Ecto neural progenitor cell (in vitro differentiated cells): ENCODE measurements at regions not wholly inside any gene's neighbourhood (a gene's known extent, or its start where the extent isn't known, plus 50 kb on each side); places are given as distances from the start of the nearest gene placed in this dataset.

Experiments
- DNase-seq: peaks from one replicate; pipeline ENCODE4 v3.0.0-alpha.2; 2018; ENCODE audit warnings: low spot score

DNA sequence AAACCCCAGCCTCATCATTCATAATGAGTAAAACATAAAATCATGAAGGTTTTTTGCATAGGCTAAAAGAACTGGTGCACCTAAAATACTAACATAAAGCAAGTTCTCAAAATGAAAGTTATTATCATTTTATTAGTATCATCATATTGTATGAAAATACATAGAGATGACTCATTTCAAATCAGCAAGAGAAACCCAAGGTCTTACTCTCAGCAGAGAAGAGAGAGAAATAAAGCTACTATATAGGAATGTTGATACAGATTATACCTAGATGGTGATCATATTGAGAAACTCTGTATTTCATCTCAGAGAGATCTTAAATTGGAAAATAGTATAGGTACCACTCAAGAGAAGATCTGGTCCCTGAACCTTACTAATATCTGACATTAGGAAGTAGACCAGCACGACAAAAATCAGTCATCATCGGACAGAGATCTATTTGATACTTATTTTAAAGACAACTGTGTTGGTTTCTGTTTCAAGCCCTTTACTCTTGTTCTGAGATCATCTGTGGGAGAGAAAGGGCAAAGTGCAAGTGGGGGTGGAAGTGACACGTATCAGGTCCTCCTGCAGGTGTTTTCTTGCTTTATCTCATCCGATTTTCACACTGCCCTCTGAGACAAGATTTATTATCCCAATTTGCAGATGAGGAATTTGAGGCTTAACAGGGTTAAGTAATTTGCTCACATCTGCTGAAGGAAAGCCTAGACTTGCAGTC lies 532.3 kb downstream of the MAFB start:
- no peak for DNase-seq

GRCh38 chr20:40154514-40154913 lies 534.5 kb downstream of the MAFB start:
- DNase-seq, result no peak

DNA sequence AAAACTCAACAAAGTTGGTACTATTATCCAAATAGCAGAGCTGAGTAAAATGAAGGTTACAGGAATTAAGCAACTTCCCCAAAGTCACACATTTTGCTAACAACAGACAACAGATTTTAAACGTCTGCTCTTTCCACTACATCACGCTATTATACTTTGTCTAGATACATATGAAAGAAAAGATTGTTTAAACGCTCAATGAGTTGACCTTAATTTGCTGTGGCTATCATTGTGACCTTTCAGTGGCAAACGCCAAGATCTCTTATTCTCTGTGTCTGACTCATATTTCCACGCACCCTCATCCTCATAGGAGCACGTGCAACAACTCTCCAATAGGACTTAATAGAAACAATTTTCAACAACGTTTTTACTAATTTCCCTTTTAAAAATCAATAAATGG lies 540.1 kb downstream of the MAFB start:
- no peak for DNase-seq

GRCh38 chr20:40146071-40146470 lies 543.0 kb downstream of the MAFB start:
- no peak for DNase-seq

GRCh38 chr20:40144581-40144980 lies 544.5 kb downstream of the MAFB start:
- DNase-seq, result no peak

GRCh38 chr20:40134176-40134575 lies 554.9 kb downstream of the MAFB start:
- DNase-seq, result no peak

DNA sequence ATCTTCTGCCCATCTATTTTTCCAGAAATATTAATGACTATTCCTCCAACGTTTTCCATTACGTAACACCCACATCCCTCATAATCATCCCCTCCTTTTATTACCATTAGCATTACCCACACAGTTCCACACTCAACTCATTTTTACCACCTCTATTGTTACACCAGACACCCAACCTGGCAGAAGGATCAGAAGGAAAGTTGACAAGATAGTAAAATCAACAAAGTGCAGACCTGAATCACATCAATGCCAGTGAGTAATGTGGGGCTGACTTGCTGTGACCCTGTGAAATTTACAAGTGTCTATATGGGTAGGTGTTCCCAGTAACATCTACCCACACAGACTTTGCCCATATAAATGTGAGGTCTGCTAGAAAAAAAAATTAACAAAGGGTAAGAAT lies 568.2 kb downstream of the MAFB start:
- no peak for DNase-seq

- DNase-seq, result no peak
Measured at GRCh38 chr20:40111282-40111681, 577.8 kb downstream of the MAFB start.

GRCh38 chr20:40110311-40110831 lies 578.7 kb downstream of the MAFB start:
- DNase-seq, result no peak

DNA sequence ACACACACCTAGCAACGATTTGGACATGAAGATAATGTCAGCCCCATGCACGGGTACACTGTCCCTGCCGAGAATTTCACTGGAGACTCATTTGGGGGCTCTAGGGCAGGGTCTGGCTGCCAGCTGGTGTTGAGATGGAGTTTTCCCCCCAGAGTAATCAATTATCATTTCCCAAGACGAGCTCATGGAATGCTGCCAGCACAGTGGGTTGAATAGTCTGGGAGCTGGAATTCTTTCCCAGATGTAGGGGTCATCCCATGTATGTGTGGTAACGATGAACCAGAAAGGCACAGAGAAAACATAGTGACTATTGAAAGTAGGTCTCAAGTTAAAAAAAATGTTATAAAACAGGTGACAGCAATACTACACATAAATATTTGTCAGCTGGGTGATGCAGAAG lies 579.9 kb downstream of the MAFB start:
- DNase-seq, result no peak

- DNase-seq, result no peak
Measured at GRCh38 chr20:40108321-40108720, 580.7 kb downstream of the MAFB start.

GRCh38 chr20:40104959-40105358 lies 584.1 kb downstream of the MAFB start:
- no peak for DNase-seq

DNA sequence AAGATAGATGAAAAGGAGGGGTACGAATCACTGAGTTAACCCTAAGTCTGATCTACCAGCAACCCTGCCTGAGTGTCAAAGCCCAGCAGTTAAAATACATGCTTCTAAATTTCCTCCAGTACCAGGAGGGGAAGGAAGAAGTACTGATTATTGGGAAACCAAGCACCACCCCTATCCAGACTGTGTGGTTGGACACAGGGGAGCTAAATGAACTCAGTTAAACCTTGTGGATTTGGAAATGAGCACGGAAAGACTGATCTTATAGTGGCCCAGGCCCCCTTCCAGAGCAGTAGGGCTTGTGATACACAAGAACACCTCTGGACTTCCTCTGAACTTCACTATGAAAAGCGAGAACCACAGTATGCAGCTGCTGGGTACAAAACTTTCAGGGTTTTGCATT lies 585.6 kb downstream of the MAFB start:
- no peak for DNase-seq

- no peak for DNase-seq
Measured at GRCh38 chr20:40101560-40101959, 587.5 kb downstream of the MAFB start.

GRCh38 chr20:40100261-40100660 lies 588.8 kb downstream of the MAFB start:
- DNase-seq, result no peak

- DNase-seq, result no peak
Measured at GRCh38 chr20:40090236-40090635, 598.8 kb downstream of the MAFB start.

DNA sequence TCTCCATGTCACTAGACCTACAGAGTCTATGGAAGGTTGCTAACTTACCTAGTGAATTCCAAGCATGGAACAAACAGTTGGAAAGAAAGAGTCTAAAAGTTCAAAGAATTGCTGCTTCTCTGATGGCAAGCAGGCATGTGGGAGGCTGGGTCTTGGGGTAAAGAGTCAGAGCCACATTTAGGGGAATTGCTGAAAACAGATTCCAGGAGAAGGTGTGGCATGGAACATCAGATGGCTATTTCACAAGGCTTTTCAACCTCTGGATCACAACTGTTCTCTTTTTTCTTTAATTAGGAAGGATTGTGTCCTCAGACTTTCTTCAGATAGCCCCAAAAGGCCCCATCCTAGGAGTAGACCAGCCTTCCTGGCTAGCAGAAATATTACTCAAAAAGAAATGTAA lies 601.5 kb downstream of the MAFB start:
- DNase-seq, result no peak

GRCh38 chr20:40085513-40085912 lies 603.5 kb downstream of the MAFB start:
- DNase-seq, result no peak

- DNase-seq, result no peak
Measured at GRCh38 chr20:40082436-40082835, 606.6 kb downstream of the MAFB start.

DNA sequence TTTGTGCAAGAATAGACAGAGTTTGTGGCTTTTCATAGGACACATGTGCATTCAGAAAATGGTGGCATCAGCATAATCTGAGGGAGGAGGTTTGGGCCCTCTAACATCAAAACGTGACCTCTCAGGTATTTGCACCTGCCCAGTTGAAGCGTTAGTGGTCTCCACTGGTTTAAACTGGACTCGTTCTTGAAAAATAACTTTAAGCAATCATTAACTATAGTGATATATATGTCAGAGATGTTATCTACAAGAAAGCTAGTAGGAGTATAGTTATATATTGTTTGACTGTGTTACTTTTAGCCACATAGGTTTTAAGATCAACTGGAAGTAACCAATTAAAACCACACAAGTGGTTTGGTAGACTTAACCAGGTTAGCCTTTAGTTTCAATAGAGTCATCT lies 607.4 kb downstream of the MAFB start:
- no peak for DNase-seq

- DNase-seq, result no peak
Measured at GRCh38 chr20:40080041-40080652, 608.9 kb downstream of the MAFB start.

DNA sequence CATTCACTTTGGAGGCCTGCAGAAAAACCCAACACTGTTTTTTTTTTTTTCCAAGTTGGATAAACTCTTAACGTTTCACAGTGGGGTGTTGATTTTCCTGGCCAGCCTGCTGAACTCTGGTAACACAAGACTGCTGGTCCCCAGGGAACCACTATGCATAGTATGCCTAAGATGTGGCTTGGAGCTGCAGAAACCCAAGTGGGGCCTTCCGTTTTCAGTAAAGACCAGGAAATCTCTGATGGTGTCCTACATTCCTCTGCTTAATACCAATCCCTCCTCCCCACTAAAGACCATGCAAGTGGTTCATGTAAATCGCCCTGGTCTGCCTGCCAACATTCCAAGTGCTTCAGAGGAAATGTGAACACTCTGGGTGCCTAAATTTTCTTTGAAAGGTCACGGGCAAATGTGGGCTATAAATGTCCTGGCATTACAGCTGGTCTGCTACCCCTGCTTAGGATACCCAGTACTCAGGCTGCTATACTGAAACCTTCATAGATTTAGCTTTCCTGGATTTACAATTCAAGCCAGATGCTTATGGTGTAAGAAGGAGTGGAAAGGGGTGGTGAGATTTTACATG lies 615.4 kb downstream of the MAFB start:
- no peak for DNase-seq

DNA sequence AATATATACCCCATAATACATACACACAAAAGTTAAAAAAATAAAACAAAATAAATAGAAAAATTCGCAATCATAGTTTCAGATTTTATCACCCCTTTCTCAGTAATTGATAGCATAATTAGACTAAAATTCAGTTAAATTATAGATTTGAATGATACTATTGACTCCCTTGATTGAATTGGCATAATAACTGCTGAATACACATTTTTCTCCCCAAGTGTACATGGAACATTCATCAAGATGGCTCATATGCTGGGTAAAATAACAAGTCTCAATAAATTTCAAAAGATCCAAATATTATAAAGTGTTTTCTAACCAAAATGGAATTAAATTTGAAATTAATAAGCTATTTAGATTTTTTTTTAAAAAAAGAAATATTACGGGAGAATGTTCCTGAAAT lies 616.1 kb downstream of the MAFB start:
- no peak for DNase-seq

GRCh38 chr20:40056171-40056570 lies 632.9 kb downstream of the MAFB start:
- DNase-seq, result no peak
